Activated CD4-positive, alpha-beta T cell treated with anti-CD3 and anti-CD28 coated beads for 48 hours (primary cell): ENCODE measurements at regions not wholly inside any gene's neighbourhood (a gene's known extent, or its start where the extent isn't known, plus 50 kb on each side); places are given as distances from the start of the nearest gene placed in this dataset.

Experiments used
- DNase-seq: peaks from one replicate; pipeline ENCODE4 v3.0.0-alpha.2; 2020

DNA sequence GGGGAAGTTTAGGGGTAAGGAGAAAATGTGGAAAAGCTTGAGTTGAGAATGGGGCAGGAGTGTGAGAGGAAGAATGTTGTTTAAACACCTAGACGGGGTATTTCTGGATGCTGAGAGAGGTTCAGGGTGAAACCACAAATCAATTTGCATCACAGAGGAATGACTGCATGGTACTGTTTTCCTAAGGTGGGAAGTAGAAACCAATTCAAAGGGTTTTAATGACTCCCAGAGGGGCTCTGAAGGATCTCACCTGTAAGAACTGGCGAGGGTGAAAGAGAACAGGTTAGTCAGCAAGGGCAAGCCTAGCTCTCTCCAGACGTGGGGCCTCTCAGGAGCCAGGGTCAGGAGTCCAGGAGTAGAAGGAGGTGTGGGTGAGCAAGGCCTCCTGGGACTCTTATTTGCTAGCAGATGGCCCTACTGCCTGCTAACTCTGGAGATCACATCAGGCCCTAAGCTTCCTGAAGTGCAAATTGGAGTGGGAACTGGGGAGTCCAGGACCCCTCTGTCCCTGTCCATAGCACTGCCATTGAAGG is 133.0 kb upstream of the CELF4 start:
- no peak for DNase-seq

DNA sequence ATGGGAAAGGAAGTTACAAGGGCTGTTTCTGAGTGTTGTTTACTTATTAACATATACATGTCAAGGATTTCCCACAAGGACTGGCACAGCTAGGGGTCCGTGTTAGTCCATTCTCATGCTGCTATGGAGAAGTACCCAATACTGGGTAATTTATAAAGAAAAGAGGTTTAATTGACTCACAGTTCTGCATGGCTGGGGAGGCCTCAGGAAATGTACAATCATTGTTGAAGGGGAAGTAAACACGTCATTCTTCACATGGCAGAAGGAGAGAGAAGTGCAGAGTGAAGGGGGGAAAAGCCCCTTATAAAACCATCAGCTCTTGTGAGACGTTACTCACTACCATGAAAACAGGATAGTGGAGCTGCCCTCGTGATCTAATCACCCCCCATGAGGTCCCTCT is 128.9 kb upstream of the CELF4 start:
- DNase-seq: no peak

DNA sequence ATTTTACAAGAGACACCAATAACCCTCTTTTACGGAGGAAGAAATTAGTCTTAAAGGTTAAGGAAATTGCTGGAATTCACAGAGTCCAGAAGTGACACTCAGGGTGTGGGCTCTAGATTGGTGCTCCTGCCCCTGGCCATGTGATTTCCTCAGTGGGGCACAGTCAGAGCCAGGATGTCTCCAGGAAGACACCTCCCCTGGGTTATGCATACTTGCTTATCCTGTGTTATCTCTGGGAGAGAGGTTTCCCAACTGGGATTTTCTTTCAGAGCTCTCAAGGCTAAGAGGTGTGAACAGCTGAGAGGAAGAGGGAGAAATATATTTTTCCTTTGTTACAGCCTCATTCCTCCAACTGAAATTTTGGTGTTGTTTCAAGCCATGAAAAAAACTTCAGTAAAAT is 125.6 kb upstream of the CELF4 start:
- DNase-seq: no peak

- no peak for DNase-seq
Observed at GRCh38 chr18:37689841-37690240, 124.2 kb upstream of the CELF4 start.

DNA sequence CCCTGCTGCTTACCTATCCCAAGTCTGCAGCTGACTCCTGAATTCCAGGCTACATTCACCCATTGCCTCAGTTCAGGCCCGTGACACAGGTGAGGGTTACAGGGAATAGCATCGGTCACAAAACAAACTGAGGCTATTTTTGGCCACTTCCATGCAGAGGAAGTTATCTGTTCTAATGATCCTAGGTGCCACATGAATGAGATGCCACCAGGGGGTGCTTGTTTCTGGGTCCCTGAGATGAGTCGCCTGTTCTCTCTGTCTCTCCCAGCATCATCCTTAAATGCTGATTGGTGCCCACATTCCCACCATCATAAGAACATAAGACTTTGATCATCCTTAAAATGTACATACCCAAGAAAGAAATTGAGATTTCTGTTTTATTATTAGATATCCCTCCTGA is 119.0 kb upstream of the CELF4 start:
- no peak for DNase-seq

- no peak for DNase-seq
Observed at GRCh38 chr18:37684183-37684582, 118.6 kb upstream of the CELF4 start.

DNA sequence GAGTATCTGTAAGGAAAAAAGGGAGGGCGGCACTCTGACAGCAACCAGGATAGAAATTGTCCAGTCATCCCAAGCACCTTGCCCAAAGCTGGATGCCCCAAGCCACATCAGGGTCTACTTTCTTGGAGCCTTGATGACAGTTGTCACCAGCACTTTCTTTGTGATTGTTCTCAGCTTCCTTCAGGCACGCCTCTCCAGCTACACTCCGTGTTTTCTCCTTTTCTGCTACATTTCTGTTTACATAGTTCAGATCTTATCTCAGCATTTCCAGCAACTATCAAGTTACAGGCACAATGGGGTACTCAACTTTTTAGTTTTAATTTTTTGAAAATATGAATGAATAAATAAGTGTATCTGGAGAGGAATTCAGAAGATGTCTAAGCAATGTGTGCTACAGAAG is 115.3 kb upstream of the CELF4 start:
- DNase-seq: no peak

DNA sequence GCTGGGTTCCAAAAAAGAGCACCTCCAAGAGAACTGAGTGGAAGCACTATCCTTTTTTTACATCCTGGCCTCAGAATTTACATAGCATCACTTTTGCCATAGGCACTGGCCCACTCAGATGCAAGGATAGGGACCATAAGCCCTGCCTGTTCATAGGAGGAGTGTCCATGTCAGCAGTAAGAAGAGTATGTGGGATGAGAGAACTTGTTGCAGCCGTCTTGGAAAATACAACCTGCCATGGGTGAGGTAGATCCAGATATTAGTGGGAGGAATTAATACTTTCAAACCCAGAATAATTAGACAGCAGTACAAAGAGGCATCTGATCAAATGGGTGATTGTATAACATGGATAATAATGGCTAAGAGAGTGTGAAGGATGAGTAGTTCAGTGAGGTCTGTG is 110.7 kb upstream of the CELF4 start:
- no peak for DNase-seq

DNA sequence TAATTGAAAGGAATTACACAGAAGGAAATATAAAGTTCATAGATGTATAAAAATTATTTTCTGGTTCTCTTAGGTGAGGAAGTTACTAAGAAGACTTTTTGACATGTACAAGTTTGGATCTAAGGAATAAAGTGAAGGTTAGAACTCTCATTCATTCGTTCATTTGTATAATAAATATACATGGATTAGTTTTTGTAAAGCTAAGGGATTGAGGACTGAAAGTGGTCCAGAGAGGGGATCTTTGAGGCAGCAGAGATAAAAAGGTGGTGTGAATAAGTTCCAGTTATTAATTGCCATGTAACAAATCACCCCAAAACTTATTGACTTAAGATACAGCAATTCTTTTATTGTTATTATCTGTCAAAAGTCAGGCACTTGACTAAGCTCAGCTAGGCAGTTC is 110.1 kb upstream of the CELF4 start:
- DNase-seq: no peak

GRCh38 chr18:37674570-37674969 is 109.0 kb upstream of the CELF4 start:
- DNase-seq: no peak

- DNase-seq: no peak
Observed at GRCh38 chr18:37673671-37674070, 108.1 kb upstream of the CELF4 start.

DNA sequence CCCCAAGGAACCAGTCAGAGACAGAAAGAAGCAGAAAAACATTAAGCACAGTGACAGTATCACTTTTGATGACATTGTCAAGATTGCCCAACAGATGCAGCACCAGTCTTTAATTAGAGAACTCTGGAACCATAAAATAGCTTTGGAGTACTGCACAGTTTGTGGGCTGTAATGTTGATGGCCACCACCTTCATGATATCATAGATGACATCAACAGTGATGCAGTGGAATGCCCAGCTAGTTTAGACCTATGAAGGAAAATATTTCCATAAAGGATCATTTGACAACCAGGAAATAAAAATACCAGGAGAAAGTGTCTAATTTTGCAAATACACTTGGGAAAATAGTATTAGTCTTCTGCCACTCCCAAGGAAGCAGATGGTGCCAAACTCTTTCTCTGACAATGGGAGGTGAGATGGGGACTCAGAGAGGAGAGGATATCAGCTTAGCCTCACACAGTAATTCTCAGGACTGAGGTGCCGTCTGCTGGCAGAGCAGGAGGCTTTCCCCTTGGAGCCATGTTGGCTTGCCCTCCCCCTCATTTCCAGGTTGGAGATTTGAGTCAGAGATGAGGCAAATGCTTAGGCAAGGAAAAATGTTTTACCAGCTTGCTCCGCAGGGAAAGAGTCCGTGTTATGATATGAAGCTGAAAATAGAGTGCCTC is 107.5 kb upstream of the CELF4 start:
- no peak for DNase-seq

DNA sequence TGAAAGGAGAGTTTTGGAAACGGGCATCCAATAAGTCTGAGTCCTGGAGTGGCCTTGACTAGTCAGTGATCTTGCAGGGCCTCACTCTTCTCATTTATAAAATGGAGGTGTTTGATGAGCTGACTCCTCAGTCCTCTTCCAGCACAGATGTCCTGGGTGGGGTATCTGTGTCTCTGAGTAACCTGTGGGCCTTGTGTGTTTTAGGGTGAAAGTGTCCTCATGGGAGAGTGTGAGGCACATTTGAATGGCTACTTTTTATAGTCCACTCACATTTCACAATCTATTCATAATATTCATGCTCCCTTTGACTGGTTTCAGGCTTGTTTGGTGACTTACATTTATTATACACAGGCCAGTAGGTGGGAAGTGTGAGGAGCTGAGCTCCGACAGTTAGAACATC is 106.4 kb upstream of the CELF4 start:
- no peak for DNase-seq

DNA sequence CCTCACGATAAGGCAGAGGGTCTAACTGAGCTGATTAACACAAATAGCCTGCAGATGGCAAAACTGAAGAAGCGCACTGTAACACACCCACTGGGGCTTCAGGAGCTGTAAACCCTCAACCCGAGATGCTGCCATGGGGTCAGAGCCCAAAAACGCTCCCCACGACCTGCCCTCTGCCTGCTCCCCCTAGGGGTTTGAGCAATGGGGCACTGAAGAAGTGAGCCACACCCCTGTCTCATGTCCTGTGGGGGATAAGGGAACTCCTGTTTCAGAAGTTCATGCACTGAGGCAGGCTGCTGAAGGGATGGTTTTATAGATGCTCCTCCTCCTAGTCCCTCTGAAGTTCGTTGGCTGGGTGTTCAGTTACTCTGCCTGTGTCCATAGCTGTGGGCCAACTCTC is 105.9 kb upstream of the CELF4 start:
- DNase-seq: no peak

DNA sequence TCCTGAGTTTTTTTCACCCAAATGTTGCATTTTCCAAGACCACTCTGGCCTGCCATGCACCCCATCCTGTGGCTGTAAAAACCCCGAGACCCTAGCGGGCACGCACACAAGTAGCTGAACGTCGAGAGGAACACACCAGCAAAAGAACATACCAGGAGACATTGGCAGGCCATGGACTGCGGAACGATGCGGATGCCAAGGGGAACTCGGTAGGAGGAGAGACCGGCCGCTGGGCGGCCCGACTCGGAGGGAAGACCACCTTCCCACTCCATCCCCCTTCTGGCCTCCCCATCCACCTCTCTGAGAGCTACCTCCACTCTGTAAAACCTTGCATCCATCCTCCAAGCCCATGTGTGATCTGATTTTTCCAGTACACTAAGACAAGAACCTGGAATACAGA is 105.5 kb upstream of the CELF4 start:
- DNase-seq: no peak

- no peak for DNase-seq
Observed at GRCh38 chr18:37669991-37670534, 104.5 kb upstream of the CELF4 start.

DNA sequence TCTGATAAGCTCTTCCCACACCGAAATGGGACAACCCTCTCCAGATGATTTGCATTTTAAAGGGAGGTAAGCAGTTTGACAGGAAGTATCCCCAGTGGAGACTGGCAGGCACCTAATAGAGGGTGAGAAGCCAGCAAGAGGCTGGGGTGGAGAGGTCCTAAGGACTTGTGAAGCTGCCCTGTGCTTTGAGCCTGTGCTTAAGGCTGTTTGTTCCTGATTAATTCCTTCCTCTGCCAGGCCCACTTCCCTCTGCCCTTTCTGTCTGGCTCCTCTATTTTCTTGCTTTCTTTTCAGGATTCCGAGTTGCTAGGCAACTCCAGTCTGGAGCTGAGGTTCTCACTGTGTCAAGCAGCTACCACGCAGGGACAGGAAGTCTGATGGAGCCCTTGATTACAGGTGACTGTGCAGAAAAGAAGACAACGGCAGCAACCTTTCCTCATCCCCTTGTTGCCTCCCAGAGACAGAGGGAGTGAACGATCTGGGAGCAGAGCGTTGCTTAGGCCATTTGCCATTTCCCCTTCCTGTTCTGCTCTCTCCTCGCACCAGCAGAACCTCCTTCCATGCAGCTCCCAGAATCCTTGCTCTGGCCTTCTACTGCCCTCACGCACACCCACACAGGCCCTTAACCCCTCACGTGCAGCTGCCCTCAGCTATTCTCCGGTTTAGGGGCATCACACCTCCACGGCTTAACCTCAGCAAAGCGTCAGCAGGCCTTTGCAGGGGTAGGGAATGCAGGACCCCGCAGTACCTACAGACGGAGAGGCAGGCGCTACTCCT is 103.6 kb upstream of the CELF4 start:
- no peak for DNase-seq

- no peak for DNase-seq
Observed at GRCh38 chr18:37667836-37668235, 102.2 kb upstream of the CELF4 start.

- DNase-seq: no peak
Observed at GRCh38 chr18:37666991-37667390, 101.4 kb upstream of the CELF4 start.

- DNase-seq: no peak
Observed at GRCh38 chr18:37666451-37666850, 100.9 kb upstream of the CELF4 start.

DNA sequence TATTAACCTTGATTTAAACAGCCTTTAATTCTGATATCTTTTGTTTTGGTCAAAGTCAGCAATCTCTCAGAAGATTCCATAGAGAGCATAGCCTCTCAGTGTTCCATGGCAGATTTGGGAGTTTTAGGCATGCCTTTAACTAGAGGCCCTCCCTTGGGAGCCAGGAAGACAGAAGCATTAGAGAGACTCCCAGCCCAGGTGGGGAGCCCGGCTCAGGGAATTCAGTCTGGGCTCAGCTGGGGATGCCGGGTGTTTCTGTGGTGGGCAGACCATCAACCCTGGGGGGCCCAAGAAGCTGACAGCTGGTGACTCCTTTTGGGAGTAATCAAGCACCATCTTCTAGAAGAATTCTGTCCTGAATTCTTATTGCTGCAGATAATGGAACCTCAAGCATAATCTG is 99.7 kb upstream of the CELF4 start:
- DNase-seq: no peak

DNA sequence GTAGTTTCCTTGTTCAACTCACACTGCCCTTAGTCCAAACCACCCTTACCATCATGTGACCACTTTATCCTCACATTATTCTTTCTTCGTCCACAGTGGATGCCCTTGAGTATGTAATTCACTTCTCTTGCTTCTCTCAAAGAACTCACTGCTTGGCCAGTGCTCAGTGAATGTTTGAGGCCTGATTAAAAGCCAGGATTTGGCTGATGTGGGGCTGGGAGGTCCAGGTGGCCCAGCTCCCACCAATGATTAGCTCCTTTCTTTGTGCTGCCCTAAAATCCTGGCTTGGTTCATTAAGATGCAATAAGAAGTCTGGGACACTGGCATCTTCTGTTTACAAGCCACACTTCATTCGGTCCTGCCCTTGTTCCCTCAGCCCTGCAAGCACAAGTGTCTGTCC is 97.8 kb upstream of the CELF4 start:
- DNase-seq: no peak

GRCh38 chr18:37662546-37663339 is 97.1 kb upstream of the CELF4 start:
- DNase-seq: no peak

- no peak for DNase-seq
Observed at GRCh38 chr18:37662099-37662498, 96.5 kb upstream of the CELF4 start.
